DND-41 (cell line): ENCODE measurements at regions not wholly inside any gene's neighbourhood (a gene's known extent, or its start where the extent isn't known, plus 50 kb on each side); places are given as distances from the start of the nearest gene placed in this dataset.

Source experiments
- ATAC-seq: fragments of 200-7000 bp; cut with Tn5 transposase; 3 replicates; pipeline ENCODE4 v1.9.1; 2021; ENCODE audit warnings: low read depth; ENCODE audit not compliant: insufficient read depth
- DNase-seq: peaks from one replicate; pipeline ENCODE4 v3.0.0-alpha.2; 2020
- H2AFZ ChIP-seq: 2 replicates; pipeline ENCODE4 v1.6.0; 2012; ENCODE audit warnings: low read depth, low read length
- H3K27ac ChIP-seq: 2 replicates; pipeline ENCODE4 v1.5.1; 2012; ENCODE audit warnings: low read length, inconsistent platforms
- H3K27me3 ChIP-seq: fragments of 200-600 bp; sonication (generic); 2 replicates; pipeline ENCODE4 v1.6.0; 2012; ENCODE audit warnings: low read length, mild to moderate bottlenecking, inconsistent platforms; ENCODE audit not compliant: insufficient read depth, poor library complexity
- H3K36me3 ChIP-seq: 2 replicates; pipeline ENCODE4 v1.5.1; 2012; ENCODE audit warnings: low read length, inconsistent platforms; ENCODE audit not compliant: insufficient read depth
- H3K4me1 ChIP-seq: 2 replicates; pipeline ENCODE4 v1.5.1; 2012; ENCODE audit warnings: mild to moderate bottlenecking, low read length; ENCODE audit not compliant: insufficient read depth
- H3K4me2 ChIP-seq: 2 replicates; pipeline ENCODE4 v1.6.0; 2012; ENCODE audit warnings: mild to moderate bottlenecking, moderate library complexity, low read length, inconsistent platforms; ENCODE audit not compliant: insufficient read depth
- H3K4me3 ChIP-seq, 2 experiments: fragments of 200-600 bp in 1 of 2; shearing (Covaris generic) in 1 of 2; 2 replicates each; pipeline ENCODE4 v1.5.1; 2012 to 2016; ENCODE audit warnings: inconsistent platforms in 2 of 2, low read length in 2 of 2, mild to moderate bottlenecking in 2 of 2, low read depth in 1 of 2, moderate library complexity in 1 of 2
- H3K79me2 ChIP-seq: 2 replicates; pipeline ENCODE4 v1.6.0; 2012; ENCODE audit warnings: low read length, inconsistent platforms; ENCODE audit not compliant: insufficient read depth
- H3K9ac ChIP-seq: 2 replicates; pipeline ENCODE4 v1.6.0; 2012; ENCODE audit warnings: low read depth, mild to moderate bottlenecking, inconsistent platforms, low read length, moderate library complexity
- H3K9me3 ChIP-seq: 2 replicates; pipeline ENCODE4 v1.5.1; 2012; ENCODE audit warnings: low read length, moderate library complexity, mild to moderate bottlenecking, inconsistent platforms; ENCODE audit not compliant: insufficient read depth, severe bottlenecking
- H4K20me1 ChIP-seq: 2 replicates; pipeline ENCODE4 v1.6.0; 2012; ENCODE audit warnings: low read length; ENCODE audit not compliant: insufficient read depth
- CTCF ChIP-seq: IDR thresholded peaks from 2 replicates; pipeline ENCODE4 v1.5.1; 2012; ENCODE audit warnings: borderline replicate concordance, low read length, moderate library complexity, mild to moderate bottlenecking; ENCODE audit not compliant: poor library complexity, severe bottlenecking; ENCODE audit errors: extremely low read depth
- EZH2 ChIP-seq: IDR thresholded peaks from 3 replicates; pipeline ENCODE4 v1.6.1; 2012; ENCODE audit warnings: borderline replicate concordance, low read depth, mild to moderate bottlenecking, moderate library complexity, low read length, inconsistent platforms; ENCODE audit not compliant: severe bottlenecking

GRCh38 chr18:40832362-40832761 is 1122.7 kb upstream of the PIK3C3 start:
- Histone ChIP-seq H3K36me3 (no peaks in the 10 kb centered on the region), H3K4me3 (no peak overlapping the region), H3K27ac (no peak overlapping the region), H3K9me3 (no peaks in the 10 kb centered on the region), H2AFZ (no peak overlapping the region), H3K27me3 (no peaks in the 10 kb centered on the region), H4K20me1 (no peaks in the 10 kb centered on the region), H3K79me2 (no peaks in the 10 kb centered on the region), H3K4me2 (no peak overlapping the region), H3K4me1 (no peaks in the 10 kb centered on the region), H3K9ac (no peak overlapping the region)
- ATAC-seq (no peak), DNase-seq (no peak)
- no peak for TF ChIP-seq CTCF
- no peak for TF ChIP-seq EZH2

- Histone ChIP-seq H3K27me3 (no peaks in the 10 kb centered on the region), H3K9me3 (no peaks in the 10 kb centered on the region), H4K20me1 (no peaks in the 10 kb centered on the region), H3K9ac (no peak overlapping the region), H3K79me2 (no peaks in the 10 kb centered on the region), H3K36me3 (no peaks in the 10 kb centered on the region), H3K4me2 (no peak overlapping the region), H3K4me1 (no peaks in the 10 kb centered on the region), H2AFZ (no peak overlapping the region), H3K4me3 (no peak overlapping the region), H3K27ac (no peak overlapping the region)
- ATAC-seq = no peak
- no peak for DNase-seq
- no peak for TF ChIP-seq EZH2
- no peak for TF ChIP-seq CTCF
Measured at GRCh38 chr18:40824291-40824690, 1130.7 kb upstream of the PIK3C3 start.

DNA sequence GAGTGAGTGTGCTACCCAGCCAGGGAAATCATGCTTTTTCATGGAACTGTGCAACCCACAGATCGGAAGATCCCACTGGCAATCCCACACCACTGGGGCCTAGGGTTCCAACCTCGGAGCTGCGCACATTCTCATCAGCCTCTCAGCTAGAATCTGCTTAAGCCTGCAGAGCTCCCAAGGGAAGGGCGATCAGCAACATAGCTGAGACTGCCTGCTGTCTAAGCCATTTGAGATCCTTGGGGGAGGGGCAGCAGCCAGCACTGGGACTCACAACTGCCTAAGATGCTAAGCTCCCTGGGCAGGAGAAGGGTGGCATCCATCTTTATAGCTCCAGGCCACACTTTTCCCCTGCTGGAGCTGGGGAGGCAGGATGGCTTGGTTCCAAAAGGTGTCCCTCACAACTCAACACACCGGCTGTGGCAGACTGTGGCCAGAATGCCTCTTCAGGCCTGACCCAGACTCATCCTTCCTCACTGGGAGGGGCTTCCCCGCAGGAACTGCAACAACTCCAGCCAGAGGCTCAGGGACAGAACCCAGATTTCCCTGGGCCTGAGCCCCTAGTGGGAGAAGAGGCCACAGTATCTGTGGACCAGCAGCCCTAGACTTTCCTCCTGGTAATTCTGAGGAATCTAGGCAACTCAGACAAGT is 1133.3 kb upstream of the PIK3C3 start:
- H3K27ac ChIP-seq = no peak overlapping the region
- TF ChIP-seq EZH2 = no peak
- no peak for TF ChIP-seq CTCF
- DNase-seq = no peak
- no peak overlapping the region for H3K9ac ChIP-seq
- no peak overlapping the region for H3K4me3 ChIP-seq
- H3K9me3 ChIP-seq = no peaks in the 10 kb centered on the region
- H2AFZ ChIP-seq = no peak overlapping the region
- H4K20me1 ChIP-seq = no peaks in the 10 kb centered on the region
- no peaks in the 10 kb centered on the region for H3K36me3 ChIP-seq
- no peak overlapping the region for H3K4me2 ChIP-seq
- no peak for ATAC-seq
- H3K4me1 ChIP-seq = no peaks in the 10 kb centered on the region
- no peaks in the 10 kb centered on the region for H3K27me3 ChIP-seq
- H3K79me2 ChIP-seq = no peaks in the 10 kb centered on the region

DNA sequence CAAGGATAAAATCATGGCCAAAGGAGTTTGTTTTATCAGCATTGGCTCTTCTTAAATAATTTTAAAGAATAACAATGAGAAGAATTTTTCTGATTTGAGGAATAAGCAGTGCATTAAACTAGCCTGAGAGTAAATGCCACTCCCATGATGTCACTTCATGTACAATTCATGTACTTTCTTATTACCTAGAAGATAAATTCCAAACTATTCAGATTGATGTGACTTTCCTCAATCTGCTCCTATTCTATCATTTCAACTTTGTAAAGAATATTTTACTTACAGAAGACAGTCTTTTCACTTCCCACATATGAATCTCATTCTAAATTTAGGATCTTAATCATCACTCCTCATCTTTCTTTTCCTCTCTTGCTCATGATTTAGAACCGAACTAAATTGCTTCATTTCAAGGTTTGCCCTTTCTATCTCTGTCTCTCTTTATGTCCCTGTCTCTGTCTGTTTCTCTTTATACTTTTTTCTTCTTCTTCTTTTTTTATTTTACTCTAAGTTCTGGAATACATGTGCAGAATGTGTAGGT is 1142.0 kb upstream of the PIK3C3 start:
- no peak for TF ChIP-seq CTCF
- TF ChIP-seq EZH2 = no peak
- DNase-seq (no peak), ATAC-seq (no peak)
- Histone ChIP-seq H3K27ac (no peak overlapping the region), H3K9me3 (no peaks in the 10 kb centered on the region), H4K20me1 (no peaks in the 10 kb centered on the region), H3K36me3 (no peaks in the 10 kb centered on the region), H3K9ac (no peak overlapping the region), H3K4me3 (no peak overlapping the region), H3K27me3 (no peaks in the 10 kb centered on the region), H3K4me1 (no peaks in the 10 kb centered on the region), H2AFZ (no peak overlapping the region), H3K79me2 (no peaks in the 10 kb centered on the region), H3K4me2 (no peak overlapping the region)
